RCC 7860 (cell line): ENCODE measurements at regions not wholly inside any gene's neighbourhood (a gene's known extent, or its start where the extent isn't known, plus 50 kb on each side); places are given as distances from the start of the nearest gene placed in this dataset.

Experiments
- DNase-seq: peaks from one replicate; pipeline ENCODE4 v3.0.0-alpha.2; 2015; ENCODE audit warnings: low spot score
- FAIRE-seq: peaks from 2 replicates; lab custom pipeline; 2012; peaks lifted over from hg19 to GRCh38; lab: Jason Lieb, UNC

DNA sequence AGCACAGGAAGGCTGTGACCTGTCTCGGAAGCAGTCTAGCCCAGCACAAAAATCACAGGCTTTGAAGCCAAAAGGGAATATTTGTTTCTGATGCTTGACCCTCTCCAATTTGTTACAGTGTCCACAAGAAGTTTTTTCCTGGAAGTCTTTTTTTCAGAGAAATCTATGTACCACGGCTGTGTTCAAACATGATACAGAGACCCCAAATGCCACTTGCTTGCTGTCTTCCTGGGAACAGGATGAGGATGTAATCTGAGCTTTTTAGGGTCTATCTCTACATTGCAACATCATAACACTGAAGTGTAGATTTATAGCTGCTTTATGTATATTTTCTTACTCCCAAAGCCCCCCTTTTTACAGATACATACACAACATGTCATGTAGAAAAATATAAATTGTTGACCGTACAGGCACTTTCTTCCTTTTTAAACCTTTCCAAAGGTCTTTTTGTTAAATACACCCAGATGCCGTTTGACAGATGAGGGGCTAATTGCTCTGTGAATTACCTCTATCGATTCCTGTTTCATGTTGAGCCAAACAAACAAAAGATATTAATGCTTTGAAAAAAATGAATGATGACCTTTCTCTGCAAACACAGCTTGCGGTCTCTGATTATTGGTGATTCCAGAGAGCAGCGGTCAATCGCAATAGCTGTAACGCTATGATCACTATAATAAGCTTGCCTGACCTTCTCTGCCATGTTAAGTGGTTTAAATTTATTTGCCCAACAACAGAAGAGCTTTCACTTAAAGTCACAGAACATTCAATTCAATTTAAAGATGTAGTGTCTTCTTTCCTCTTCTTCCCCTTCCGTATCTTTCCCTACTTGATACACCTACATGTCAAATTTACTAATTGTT lies 875.9 kb upstream of the NR2F2 start:
- no peak for FAIRE-seq

DNA sequence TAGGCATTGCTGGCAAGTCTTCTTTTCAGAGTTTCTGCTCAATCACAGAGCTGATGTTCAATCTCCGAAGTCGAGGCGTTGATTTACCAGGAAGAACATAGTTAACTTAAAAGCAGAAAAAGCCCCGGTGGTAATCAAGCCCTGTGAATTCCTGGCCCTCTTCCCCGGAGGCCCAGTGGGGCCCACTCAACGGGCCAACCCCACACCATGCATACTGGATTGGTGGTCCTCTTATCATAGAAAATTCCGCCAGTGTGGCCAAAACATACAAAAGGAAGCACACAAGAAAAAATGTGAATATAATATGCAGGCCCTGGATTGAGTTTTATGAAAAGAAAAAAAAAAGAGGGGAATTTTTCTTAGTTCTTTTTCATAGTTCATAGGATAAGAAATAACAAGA lies 873.0 kb upstream of the NR2F2 start:
- DNase-seq (no peak), FAIRE-seq (no peak)

More for the DNA sequence above, 875.9 kb upstream of the NR2F2 start:
- no peak for DNase-seq

- FAIRE-seq (no peak), DNase-seq (no peak)
Measured at GRCh38 chr15:95458721-95459120, 871.8 kb upstream of the NR2F2 start.

DNA sequence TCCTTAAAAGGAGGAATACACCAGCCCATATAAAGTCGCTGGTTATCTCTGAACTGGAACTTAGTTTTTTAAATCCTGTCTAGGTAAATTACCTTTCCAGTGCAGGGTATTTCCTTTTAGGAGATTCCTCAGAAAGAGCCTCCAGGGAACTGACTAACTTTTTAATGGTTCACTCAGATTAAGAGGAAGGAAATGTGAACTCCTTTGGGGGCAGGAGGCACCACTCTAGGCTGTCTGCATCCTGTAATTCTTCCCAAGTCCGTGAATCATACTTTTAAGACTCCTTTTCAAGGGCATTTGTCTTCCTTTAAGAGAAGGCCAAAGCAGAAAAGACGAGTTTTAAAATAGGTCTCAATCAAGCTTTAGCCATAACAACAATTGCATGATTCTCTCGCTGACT lies 871.2 kb upstream of the NR2F2 start:
- no peak for FAIRE-seq

GRCh38 chr15:95464509-95464908 lies 866.0 kb upstream of the NR2F2 start:
- no peak for FAIRE-seq

More for the DNA sequence above, 871.2 kb upstream of the NR2F2 start:
- no peak for DNase-seq

DNA sequence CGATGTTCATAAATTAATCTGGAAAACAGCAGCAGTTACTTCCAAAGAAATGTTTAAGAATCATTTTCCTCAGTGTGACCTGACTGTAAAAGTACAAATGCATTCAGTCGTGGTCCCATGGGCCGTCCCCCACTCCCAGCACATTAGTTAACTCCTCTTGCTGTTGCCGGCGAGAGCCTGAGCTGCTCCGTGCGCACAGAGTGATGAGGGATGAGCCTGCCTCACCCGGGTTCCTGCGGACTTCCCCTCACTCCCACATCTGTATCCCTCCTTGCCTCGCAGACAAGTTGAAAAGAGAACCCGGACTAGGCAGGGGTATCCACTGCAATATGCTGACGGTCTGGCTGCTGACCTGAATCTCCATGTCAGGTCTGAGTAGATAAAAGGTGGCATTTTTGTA lies 861.7 kb upstream of the NR2F2 start:
- no peak for FAIRE-seq
- DNase-seq = no peak

More at GRCh38 chr15:95464509-95464908, 866.0 kb upstream of the NR2F2 start:
- no peak for DNase-seq

GRCh38 chr15:95469496-95470000 lies 861.0 kb upstream of the NR2F2 start:
- DNase-seq = no peak
- FAIRE-seq = no peak

DNA sequence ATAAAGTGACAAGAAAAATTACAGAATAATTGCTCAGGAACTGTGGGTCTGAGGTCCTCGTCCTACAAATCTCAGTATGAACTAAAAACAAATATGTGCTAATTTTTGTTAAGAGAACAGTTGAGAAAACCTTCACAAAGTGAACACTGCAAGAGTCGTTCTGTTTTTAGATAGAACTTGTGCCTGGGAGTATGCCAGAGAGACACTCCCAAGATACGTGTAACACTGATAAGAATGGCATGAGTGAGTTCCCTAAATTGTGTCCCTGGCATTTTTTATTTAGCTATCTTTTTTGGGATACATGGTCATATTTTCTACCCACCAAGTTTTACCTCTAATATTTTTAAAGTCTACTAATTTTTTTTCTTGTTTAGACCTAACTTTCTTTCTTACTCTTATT lies 860.0 kb upstream of the NR2F2 start:
- FAIRE-seq (no peak), DNase-seq (no peak)

- no peak for DNase-seq
- no peak for FAIRE-seq
Measured at GRCh38 chr15:95470997-95471689, 859.4 kb upstream of the NR2F2 start.

DNA sequence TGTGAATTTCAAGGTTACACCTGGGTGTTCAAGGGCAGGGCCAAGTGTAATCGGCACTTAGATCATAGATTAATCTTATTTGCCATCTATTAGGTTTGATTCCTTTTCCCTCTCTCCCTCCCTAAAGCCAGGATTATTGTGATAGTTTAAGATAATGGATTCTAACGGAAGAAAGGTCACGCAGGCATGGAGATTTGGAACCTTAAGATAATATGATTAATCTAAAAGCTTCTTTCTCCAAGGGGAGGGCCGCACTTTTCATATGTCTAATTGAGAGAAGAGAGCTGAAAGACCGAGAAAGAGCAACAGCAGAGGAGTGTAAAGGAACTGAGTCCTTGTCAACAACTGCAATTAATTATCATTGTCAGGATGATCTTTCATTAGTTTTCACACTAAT lies 858.8 kb upstream of the NR2F2 start:
- no peak for FAIRE-seq
- DNase-seq = no peak

DNA sequence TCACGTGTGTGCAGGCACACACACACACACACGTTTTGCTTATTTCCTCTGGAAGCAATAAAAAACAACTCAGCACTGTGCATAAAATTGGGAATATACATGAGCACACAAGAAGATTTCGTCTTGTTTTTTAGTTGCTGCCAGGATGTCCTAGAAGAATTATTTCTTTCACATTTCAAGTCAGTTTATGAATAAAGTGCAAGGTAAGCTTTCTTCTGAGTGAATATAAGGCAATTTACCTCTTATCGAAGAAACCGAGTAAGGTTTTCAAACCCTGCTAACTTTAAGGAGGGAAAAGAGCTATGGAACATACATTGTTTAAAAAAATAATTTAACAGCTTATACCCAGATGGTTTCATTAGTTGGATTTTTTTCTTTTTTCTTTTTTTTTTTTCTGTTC lies 855.4 kb upstream of the NR2F2 start:
- DNase-seq = no peak
- no peak for FAIRE-seq

GRCh38 chr15:95479308-95479707 lies 851.2 kb upstream of the NR2F2 start:
- no peak for DNase-seq
- FAIRE-seq = no peak

DNA sequence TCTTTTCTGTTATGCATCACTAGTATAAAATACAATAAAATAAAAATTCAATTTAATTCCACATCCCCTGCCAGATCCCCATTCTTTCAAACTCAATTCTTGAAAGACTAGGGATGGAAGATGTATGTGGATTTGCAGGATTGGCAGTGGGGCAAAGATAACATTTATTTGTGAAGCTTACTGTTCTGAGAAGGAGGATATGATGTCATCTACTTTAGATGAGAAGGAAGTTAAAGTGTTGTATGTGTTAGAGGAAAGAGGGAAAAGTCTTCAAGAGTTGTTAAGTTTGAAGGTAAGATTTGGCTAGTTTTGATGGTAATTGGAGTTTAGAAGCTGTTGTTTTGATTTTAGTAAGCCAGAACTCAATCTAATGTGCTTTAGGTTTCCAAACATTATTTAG lies 845.1 kb upstream of the NR2F2 start:
- FAIRE-seq = no peak
- DNase-seq = no peak

DNA sequence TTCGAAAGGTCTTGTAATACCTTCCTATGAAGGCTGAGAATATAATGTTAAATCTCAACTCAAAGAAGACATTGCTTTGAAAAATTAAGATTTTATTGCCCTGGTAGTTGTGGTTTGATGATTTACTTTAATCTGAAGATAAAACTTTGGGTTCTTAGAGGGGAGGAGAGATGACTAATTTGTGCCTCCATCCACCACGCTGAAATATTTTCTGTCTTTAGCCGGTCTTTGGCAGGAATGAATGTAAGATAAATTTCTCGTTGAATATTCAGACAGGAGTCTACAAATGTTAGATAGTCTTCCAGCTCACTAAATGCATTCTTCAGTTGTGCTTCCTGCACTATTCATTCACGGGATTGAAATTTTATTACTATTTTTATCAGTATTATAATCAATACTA lies 844.3 kb upstream of the NR2F2 start:
- no peak for FAIRE-seq
- no peak for DNase-seq

- DNase-seq (no peak), FAIRE-seq (no peak)
Measured at GRCh38 chr15:95489103-95489502, 841.4 kb upstream of the NR2F2 start.

DNA sequence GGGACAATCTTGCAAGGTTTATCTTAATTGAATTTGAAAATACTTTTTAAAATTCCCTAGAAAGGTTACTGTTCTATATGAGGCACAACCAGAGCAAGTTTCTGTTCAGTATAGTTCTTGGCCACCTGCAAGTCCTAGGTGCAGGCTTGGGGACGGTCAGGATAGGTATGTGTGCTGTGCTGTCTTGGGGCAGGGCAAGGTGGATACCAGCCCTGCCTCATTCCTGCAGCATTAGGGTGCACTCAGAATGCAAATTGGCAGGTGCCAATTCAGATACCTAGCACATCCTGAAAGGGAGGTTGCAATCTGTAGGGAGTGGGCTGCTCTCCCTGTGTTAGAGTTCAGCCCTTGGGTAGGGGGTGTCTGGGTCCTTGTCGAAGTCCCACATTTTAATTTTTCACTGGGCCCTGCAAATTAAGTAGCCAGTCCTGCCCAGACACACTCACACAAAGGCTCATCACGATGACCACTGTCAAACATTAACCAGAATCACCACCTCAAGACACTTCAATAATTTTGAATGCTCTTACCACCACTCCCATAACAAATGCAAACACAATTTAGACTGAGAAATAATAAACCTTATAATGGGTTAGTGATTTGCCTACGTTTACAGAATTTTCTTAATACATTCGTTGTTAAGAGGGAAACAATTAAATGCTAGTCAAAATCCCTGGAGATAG lies 838.0 kb upstream of the NR2F2 start:
- DNase-seq (no peak), FAIRE-seq (no peak)

GRCh38 chr15:95494971-95495541 lies 835.4 kb upstream of the NR2F2 start:
- DNase-seq (no peak), FAIRE-seq (no peak)

GRCh38 chr15:95497634-95498033 lies 832.9 kb upstream of the NR2F2 start:
- DNase-seq (no peak), FAIRE-seq (no peak)

DNA sequence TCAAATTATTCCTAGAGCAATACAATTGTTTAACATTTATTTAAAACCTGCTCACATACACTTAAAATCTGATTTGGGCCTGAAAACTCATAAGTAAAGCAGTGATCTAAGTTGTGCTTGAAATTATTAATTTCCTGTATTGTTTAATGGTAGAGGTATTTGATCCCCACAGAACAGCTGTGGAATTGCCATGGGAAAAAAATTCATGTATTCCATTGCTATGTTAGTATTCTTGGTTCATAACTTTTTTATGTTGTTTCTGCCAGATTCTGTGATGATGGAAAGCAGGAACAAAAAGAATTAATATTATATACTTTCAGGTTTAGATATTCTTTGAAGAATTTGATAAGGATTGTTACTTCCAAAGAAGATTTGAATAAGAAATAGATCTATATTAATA lies 831.5 kb upstream of the NR2F2 start:
- no peak for DNase-seq
- no peak for FAIRE-seq

DNA sequence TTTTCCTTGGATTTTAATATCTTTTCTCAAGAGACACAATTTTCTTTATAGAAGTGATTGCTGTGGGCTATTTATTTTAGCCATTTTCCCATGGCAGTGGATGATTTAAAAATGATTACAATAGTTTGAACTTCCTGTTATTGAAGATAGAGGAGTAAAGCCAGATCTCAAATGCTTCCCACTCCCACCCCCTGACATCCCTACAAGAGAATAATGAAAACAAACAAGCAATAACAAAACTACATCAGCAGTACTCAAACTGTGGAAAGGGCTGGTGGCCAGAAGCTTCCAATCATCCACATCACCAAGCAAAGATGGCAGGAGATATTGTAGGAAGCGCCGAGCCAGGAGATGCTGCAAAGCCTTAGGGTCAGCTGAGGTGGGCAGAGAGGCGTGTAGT lies 831.1 kb upstream of the NR2F2 start:
- DNase-seq (no peak), FAIRE-seq (no peak)

- FAIRE-seq (no peak), DNase-seq (no peak)
Measured at GRCh38 chr15:95501865-95502264, 828.6 kb upstream of the NR2F2 start.
